ENCODE measurements at regions not wholly inside any gene's neighbourhood (a gene's known extent, or its start where the extent isn't known, plus 50 kb on each side); places are given as distances from the start of the nearest gene placed in this dataset.

DNA sequence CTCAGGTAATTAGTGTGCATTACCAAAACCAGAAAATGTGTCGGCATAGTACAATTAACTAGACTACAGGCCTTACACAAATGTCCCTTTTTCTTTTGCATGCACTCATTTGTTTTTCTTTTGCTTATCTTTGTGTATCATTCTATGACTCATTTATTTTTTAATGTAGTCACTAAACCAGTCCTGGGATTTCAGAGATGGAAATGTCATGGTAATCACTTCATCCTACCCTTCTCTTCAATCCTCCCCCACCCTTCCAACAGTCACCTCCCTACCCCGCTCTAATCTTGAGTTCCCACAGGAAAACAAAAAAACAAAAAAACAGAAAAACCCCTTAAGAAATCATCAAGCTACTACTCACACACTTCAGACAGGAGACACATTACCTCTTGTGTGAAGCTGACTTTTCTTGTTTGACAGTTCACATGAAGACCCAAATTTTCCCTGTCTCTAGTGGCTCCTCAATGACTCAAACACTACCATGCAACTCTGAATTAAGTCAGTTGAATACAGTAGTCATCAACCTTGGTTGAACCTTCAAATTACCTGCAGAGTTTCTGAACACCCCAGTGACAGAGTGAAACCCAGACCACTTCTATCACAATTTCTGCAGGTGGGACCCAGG is 242.4 kb upstream of the SALL1 start:
- in situ Hi-C loops (cut with HindIII; ENCODE audit: low pct_unique_long_range_greater_than_20kb, low sequenced_read_pairs) = no loop called here
- no peak for DNase-seq (ENCODE audit: low read depth, low spot score)

- in situ Hi-C loops (cut with HindIII; ENCODE audit: low pct_unique_long_range_greater_than_20kb, low sequenced_read_pairs) = no loop called here
- DNase-seq (ENCODE audit: low read depth, low spot score) = no peak
These were observed 241.6 kb upstream of the SALL1 start for GRCh38 chr16:51392521-51393187.

GRCh38 chr16:51391798-51392511 is 240.9 kb upstream of the SALL1 start:
- in situ Hi-C loops (cut with HindIII; ENCODE audit: low pct_unique_long_range_greater_than_20kb, low sequenced_read_pairs) = no loop called here
- DNase-seq (ENCODE audit: low read depth, low spot score) = no peak

- in situ Hi-C loops (cut with HindIII; ENCODE audit: low pct_unique_long_range_greater_than_20kb, low sequenced_read_pairs) = no loop called here
- no peak for DNase-seq (ENCODE audit: low read depth, low spot score)
These were observed 239.8 kb upstream of the SALL1 start for GRCh38 chr16:51390877-51391276.

DNA sequence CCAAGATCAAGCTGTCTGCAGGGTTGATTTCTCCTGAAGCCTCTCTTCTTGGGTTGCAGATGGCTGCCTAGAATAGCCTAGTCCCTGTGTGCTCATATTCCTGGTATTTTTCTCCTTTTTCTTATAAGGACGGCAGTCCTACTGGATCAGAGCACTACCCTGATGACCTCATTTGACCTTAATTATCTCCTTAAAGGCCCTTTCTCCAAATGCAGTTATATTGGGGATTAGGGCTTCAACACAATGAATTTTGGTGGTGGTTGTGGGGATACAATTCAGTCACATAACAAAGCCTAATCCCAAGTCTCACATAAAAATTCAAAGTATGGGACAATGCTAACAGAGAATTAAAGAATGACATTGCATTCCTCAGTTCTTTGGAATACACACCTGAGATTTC is 238.8 kb upstream of the SALL1 start:
- DNase-seq (ENCODE audit: low read depth, low spot score) = no peak
- in situ Hi-C loops (cut with HindIII; ENCODE audit: low pct_unique_long_range_greater_than_20kb, low sequenced_read_pairs) = no loop called here

- in situ Hi-C loops (cut with HindIII; ENCODE audit: low pct_unique_long_range_greater_than_20kb, low sequenced_read_pairs) = no loop called here
- no peak for DNase-seq (ENCODE audit: low read depth, low spot score)
These were observed 237.5 kb upstream of the SALL1 start for GRCh38 chr16:51388516-51388951.

- in situ Hi-C loops (cut with HindIII; ENCODE audit: low pct_unique_long_range_greater_than_20kb, low sequenced_read_pairs) = no loop called here
- no peak for DNase-seq (ENCODE audit: low read depth, low spot score)
These were observed 232.8 kb upstream of the SALL1 start for GRCh38 chr16:51383909-51384308.

DNA sequence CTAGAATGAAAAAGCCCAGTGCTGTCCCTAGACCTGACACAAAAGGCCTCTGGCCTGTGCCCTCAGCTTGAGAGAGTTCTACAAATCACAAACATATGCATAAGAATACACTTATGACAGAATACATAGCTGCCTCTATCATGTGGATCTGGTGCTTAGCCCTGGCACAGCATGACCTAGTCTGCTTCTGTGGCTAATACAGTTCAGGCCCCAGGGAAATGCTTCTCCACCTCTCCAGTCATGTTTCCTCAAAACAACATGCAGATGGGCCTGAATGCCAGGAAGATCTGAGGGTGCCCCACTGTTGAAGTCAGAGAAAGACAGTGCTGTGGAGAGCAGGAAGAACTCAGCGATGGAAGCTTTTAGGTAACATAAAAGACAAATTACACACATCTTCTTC is 231.9 kb upstream of the SALL1 start:
- no peak for DNase-seq (ENCODE audit: low read depth, low spot score)
- in situ Hi-C loops (cut with HindIII; ENCODE audit: low pct_unique_long_range_greater_than_20kb, low sequenced_read_pairs) = no loop called here

DNA sequence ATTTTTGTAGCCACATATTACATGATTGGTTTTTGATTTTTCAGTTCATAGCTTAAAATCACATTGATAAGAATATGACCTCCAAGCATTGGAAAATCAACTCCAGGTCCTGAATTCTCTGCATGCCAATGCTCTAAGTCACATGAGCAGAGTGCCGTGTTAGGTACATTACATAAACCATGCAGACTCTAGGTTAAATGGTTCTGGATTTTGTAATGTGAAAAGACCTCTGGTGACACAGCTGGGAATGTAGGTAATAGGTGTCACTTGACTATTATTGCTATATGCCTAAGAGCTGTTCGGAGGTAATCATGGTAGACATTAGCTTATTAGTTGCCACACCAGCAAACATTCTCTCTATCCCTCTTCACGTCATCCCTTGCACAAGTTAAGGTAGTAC is 231.1 kb upstream of the SALL1 start:
- in situ Hi-C loops (cut with HindIII; ENCODE audit: low pct_unique_long_range_greater_than_20kb, low sequenced_read_pairs) = no loop called here
- no peak for DNase-seq (ENCODE audit: low read depth, low spot score)

- in situ Hi-C loops (cut with HindIII; ENCODE audit: low pct_unique_long_range_greater_than_20kb, low sequenced_read_pairs) = no loop called here
- no peak for DNase-seq (ENCODE audit: low read depth, low spot score)
These were observed 225.0 kb upstream of the SALL1 start for GRCh38 chr16:51376080-51376479.

GRCh38 chr16:51374790-51375189 is 223.7 kb upstream of the SALL1 start:
- in situ Hi-C loops (cut with HindIII; ENCODE audit: low pct_unique_long_range_greater_than_20kb, low sequenced_read_pairs) = no loop called here

GRCh38 chr16:51374346-51374745 is 223.3 kb upstream of the SALL1 start:
- in situ Hi-C loops (cut with HindIII; ENCODE audit: low pct_unique_long_range_greater_than_20kb, low sequenced_read_pairs) = no loop called here
- no peak for DNase-seq (ENCODE audit: low read depth, low spot score)

More at GRCh38 chr16:51374790-51375189, 223.7 kb upstream of the SALL1 start:
- DNase-seq (ENCODE audit: low read depth, low spot score) = no peak

DNA sequence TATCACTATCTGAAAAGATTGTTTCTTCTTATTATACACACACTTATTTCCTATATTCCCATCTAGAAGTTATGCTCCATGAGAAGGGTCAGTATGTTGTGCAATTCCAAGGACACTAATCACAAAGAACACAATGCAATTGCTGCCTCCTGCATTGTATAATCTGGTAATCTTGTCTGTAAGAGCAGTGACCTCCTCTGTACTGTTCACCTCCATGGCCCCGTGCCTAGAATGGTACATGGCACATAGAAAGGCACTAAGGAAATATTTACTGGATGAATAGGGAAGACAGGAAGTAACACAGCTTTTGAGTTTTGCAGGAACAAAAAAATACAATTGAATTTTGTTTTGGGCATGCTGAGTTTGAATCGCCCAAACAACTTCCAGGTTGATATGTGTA is 214.6 kb upstream of the SALL1 start:
- no peak for DNase-seq (ENCODE audit: low read depth, low spot score)
- in situ Hi-C loops (cut with HindIII; ENCODE audit: low pct_unique_long_range_greater_than_20kb, low sequenced_read_pairs) = no loop called here

DNA sequence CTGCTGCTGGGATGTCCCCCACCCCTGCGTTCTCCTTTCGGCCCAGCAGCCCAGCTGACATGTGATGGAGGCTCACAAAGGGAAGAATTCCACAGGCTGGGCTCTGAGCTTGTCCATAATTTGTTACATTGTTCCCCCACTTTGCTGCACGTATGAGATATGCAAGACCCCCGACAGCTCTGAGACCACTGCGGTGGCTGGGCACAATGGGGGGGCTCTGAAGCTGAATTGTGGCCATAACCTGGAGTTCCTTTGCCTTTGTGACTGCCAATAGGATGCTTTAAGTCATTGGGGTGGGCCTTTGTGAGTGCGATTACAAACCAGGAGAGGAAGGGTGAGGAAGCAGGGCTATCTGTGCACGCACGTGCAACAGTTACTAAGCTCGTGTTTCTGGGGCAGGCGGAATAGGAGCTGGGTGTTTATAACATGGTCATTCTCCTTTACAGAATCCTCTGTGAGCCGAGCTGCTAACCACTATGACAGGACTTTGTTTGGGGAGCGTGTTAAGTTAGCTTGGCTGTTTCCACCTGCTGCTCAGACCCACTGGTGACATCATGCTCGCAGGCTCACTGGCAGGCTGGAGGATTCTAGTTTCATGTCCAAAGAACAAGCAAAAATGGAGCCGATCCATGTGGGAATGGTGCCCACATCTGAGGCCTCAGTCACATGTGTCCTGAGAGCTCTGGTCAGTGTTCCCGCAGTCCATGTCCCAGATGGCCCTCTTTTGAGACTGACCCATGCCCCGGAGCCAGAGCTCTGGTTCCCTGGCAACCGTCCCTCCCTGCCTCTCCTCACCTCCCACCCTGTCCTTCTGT is 208.3 kb upstream of the SALL1 start:
- in situ Hi-C loops (cut with HindIII; ENCODE audit: low pct_unique_long_range_greater_than_20kb, low sequenced_read_pairs) = no loop called here
- DNase-seq (ENCODE audit: low read depth, low spot score) = no peak

DNA sequence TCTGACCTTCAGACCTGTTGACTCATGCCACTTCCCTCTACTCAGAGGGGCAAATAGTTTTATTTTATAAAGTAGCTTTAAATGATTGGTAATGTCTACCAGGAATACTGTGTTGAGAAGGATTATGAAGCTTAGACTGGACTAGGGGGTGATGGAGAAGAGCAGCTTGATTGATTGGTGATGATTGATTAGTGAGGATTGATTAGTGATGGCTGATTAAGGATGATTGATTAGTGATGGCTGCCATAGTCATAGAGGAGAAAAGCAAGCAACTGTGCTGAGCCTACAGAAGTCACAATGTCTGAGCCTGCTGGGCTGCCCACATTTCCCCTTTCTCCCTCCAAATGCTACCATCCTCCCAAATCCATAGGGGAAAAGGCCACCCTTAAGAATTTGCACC is 206.8 kb upstream of the SALL1 start:
- in situ Hi-C loops (cut with HindIII; ENCODE audit: low pct_unique_long_range_greater_than_20kb, low sequenced_read_pairs) = no loop called here

GRCh38 chr16:51355875-51356274 is 204.8 kb upstream of the SALL1 start:
- DNase-seq (ENCODE audit: low read depth, low spot score) = no peak
- in situ Hi-C loops (cut with HindIII; ENCODE audit: low pct_unique_long_range_greater_than_20kb, low sequenced_read_pairs) = no loop called here

More for the DNA sequence above, 206.8 kb upstream of the SALL1 start:
- no peak for DNase-seq (ENCODE audit: low read depth, low spot score)

- DNase-seq (ENCODE audit: low read depth, low spot score) = no peak
- in situ Hi-C loops (cut with HindIII; ENCODE audit: low pct_unique_long_range_greater_than_20kb, low sequenced_read_pairs) = no loop called here
These were observed 204.1 kb upstream of the SALL1 start for GRCh38 chr16:51355195-51355594.

- no peak for DNase-seq (ENCODE audit: low read depth, low spot score)
- in situ Hi-C loops (cut with HindIII; ENCODE audit: low pct_unique_long_range_greater_than_20kb, low sequenced_read_pairs) = no loop called here
These were observed 202.0 kb upstream of the SALL1 start for GRCh38 chr16:51353055-51353454.
